ENCODE measurements at regions not wholly inside any gene's neighbourhood (a gene's known extent, or its start where the extent isn't known, plus 50 kb on each side); places are given as distances from the start of the nearest gene placed in this dataset.

- no peak for TF ChIP-seq POLR2A (IDR thresholded peaks at IDR 0.05)
- no peak for TF ChIP-seq CTCF (IDR thresholded peaks at IDR 0.05)
Measured at GRCh38 chr4:157808796-157809383, 363.9 kb downstream of the GASK1B start.

Data from esophagus squamous epithelium (tissue), 4 donors.